ENCODE measurements at regions not wholly inside any gene's neighbourhood (a gene's known extent, or its start where the extent isn't known, plus 50 kb on each side); places are given as distances from the start of the nearest gene placed in this dataset.

GRCh38 chrX:45584717-45585116, 384.0 kb upstream of the DIPK2B start:
- TF ChIP-seq POLR2A (IDR thresholded peaks at IDR 0.05) (no peak), CTCF (IDR thresholded peaks at IDR 0.05) (no peak), POLR2AphosphoS5 (IDR thresholded peaks at IDR 0.05; ENCODE audit: insufficient read depth in 1 of 2, low read depth in 1 of 2) (no peak)
- Histone ChIP-seq H3K36me3 (no peaks in the 10 kb centered on the region), H3K27me3 (no peaks in the 10 kb centered on the region), H3K27ac (no peak overlapping the region), H3K4me1 (no peaks in the 10 kb centered on the region), H3K9me3 (no peaks in the 10 kb centered on the region), H3K4me3 (no peak overlapping the region)
- intact Hi-C loops (cut with DNase I) = no loop called here
- DNase-seq (ENCODE audit: extremely low spot score in 2 of 2) = no peak

GRCh38 chrX:45577361-45577760, 376.7 kb upstream of the DIPK2B start:
- DNase-seq (ENCODE audit: extremely low spot score in 2 of 2) = no peak
- H3K36me3 ChIP-seq = no peaks in the 10 kb centered on the region
- TF ChIP-seq POLR2A (IDR thresholded peaks at IDR 0.05) (no peak), CTCF (IDR thresholded peaks at IDR 0.05) (no peak), POLR2AphosphoS5 (IDR thresholded peaks at IDR 0.05; ENCODE audit: insufficient read depth in 1 of 2, low read depth in 1 of 2) (no peak)
- intact Hi-C loops (cut with DNase I) = no loop called here
- H3K27ac ChIP-seq = no peak overlapping the region
- H3K4me1 ChIP-seq = no peaks in the 10 kb centered on the region
- H3K27me3 ChIP-seq = no peaks in the 10 kb centered on the region
- no peaks in the 10 kb centered on the region for H3K9me3 ChIP-seq
- no peak overlapping the region for H3K4me3 ChIP-seq

- intact Hi-C loops (cut with DNase I) = no loop called here
- Histone ChIP-seq H3K36me3 (no peaks in the 10 kb centered on the region), H3K4me3 (no peak overlapping the region), H3K9me3 (no peaks in the 10 kb centered on the region), H3K27me3 (no peaks in the 10 kb centered on the region), H3K4me1 (no peaks in the 10 kb centered on the region), H3K27ac (no peak overlapping the region)
- no peak for DNase-seq (ENCODE audit: extremely low spot score in 2 of 2)
- TF ChIP-seq POLR2AphosphoS5 (IDR thresholded peaks at IDR 0.05; ENCODE audit: insufficient read depth in 1 of 2, low read depth in 1 of 2) (no peak), CTCF (IDR thresholded peaks at IDR 0.05) (no peak), POLR2A (IDR thresholded peaks at IDR 0.05) (no peak)
These were observed 370.8 kb upstream of the DIPK2B start for GRCh38 chrX:45571453-45571852.

- no peaks in the 10 kb centered on the region for H3K4me1 ChIP-seq
- no peak overlapping the region for H3K4me3 ChIP-seq
- DNase-seq (ENCODE audit: extremely low spot score in 2 of 2) = no peak
- no peaks in the 10 kb centered on the region for H3K9me3 ChIP-seq
- no peaks in the 10 kb centered on the region for H3K27me3 ChIP-seq
- no peak overlapping the region for H3K27ac ChIP-seq
- intact Hi-C loops (cut with DNase I) = no loop called here
- H3K36me3 ChIP-seq = no peaks in the 10 kb centered on the region
- no peak for TF ChIP-seq POLR2A (IDR thresholded peaks at IDR 0.05)
- no peak for TF ChIP-seq POLR2AphosphoS5 (IDR thresholded peaks at IDR 0.05; ENCODE audit: insufficient read depth in 1 of 2, low read depth in 1 of 2)
- no peak for TF ChIP-seq CTCF (IDR thresholded peaks at IDR 0.05)
These were observed 365.8 kb upstream of the DIPK2B start for GRCh38 chrX:45566456-45566855.

GRCh38 chrX:45557387-45557786, 356.7 kb upstream of the DIPK2B start:
- no peaks in the 10 kb centered on the region for H3K27me3 ChIP-seq
- H3K9me3 ChIP-seq = no peaks in the 10 kb centered on the region
- H3K36me3 ChIP-seq = no peaks in the 10 kb centered on the region
- no peak overlapping the region for H3K4me3 ChIP-seq
- H3K4me1 ChIP-seq = no peaks in the 10 kb centered on the region
- intact Hi-C loops (cut with DNase I) = no loop called here
- no peak for DNase-seq (ENCODE audit: extremely low spot score in 2 of 2)
- TF ChIP-seq POLR2A (IDR thresholded peaks at IDR 0.05) (no peak), POLR2AphosphoS5 (IDR thresholded peaks at IDR 0.05; ENCODE audit: insufficient read depth in 1 of 2, low read depth in 1 of 2) (no peak), CTCF (IDR thresholded peaks at IDR 0.05) (no peak)
- no peak overlapping the region for H3K27ac ChIP-seq
